HAP-1 (cell line): ENCODE measurements at regions not wholly inside any gene's neighbourhood (a gene's known extent, or its start where the extent isn't known, plus 50 kb on each side); places are given as distances from the start of the nearest gene placed in this dataset.
"Not testable (repeated sequence)": the region's sequence is repeated elsewhere in the genome, so short reads cannot be mapped to it uniquely, and the experiment has no call there.

Experiments
- DNase-seq, 2 experiments: peaks; one replicate each; pipeline ENCODE4 v3.0.0-alpha.2; 2016 to 2020; ENCODE audit warnings: low spot score in 2 of 2
- H3K27me3 ChIP-seq: fragments of 250-450 bp; sonication (Bioruptor Pico); 2 replicates; pipeline ENCODE4 v1.5.1; 2020; ENCODE audit warnings: low read depth, mild to moderate bottlenecking, moderate library complexity
- H3K36me3 ChIP-seq: fragments of 250-450 bp; sonication (Bioruptor Pico); replicated peaks from 2 replicates; pipeline ENCODE4 v1.5.1; 2020; ENCODE audit warnings: mild to moderate bottlenecking
- H3K4me1 ChIP-seq: fragments of 250-450 bp; sonication (Bioruptor Pico); 2 replicates; pipeline ENCODE4 v1.5.1; 2020; ENCODE audit warnings: mild to moderate bottlenecking
- H3K4me3 ChIP-seq: fragments of 250-450 bp; sonication (Bioruptor Pico); 2 replicates; pipeline ENCODE4 v1.5.1; 2020; ENCODE audit warnings: mild to moderate bottlenecking, moderate library complexity
- H3K9me3 ChIP-seq: fragments of 250-450 bp; sonication (Bioruptor Pico); 2 replicates; pipeline ENCODE4 v1.5.1; 2020; ENCODE audit warnings: mild to moderate bottlenecking, moderate library complexity
- in situ Hi-C: fragments of 300-500 bp; cut with MboI; formaldehyde crosslinking; loops from 3 replicates; pipeline ENCODE4 v1.14.3; 2020; ENCODE audit warnings: low sequenced_read_pairs, inconsistent platforms, mixed read lengths

DNA sequence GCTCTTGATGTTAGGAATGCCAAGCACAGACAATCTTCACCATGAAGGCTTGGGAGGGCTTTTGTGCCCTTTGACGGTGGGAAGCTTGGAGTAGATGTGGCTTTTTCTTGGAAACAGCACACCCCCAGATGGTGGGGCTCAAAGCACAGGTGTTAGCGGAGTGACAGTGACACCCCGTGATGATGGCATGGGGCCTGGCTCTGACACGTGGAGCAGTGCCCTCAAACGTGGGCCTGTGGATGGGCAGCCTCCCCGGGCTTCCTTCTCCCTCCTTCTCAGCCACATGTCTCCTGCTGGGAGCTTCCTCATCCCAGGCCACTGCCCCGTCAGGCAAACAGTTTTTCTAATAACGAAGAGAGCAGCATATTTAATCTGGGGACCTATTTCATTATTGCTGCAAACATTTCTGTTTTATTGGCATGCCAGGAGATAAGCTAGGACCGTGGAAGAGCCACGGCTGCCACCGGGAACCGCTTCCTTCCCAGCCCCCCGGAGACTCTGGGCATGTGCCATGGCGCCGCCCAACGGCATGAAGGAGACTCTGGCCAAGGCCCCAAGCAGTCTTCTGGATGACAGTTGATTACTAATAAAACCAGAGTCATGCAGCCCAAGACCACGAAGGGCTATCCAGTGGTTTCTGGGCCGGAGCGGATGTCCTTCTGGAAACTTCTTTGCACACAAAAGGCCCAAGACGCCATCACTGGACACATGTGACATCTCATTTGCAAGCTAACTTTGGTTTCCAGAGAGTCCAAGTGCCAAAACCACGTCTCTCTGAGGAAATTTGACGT lies 280.3 kb upstream of the FOXF1 start:
- Histone ChIP-seq H3K4me3 (no peak overlapping the region), H3K9me3 (no peaks in the 10 kb centered on the region; the same call in 1 of the 2 replicates), H3K4me1 (no peaks in the 10 kb centered on the region), H3K36me3 (no peaks in the 10 kb centered on the region), H3K27me3 (no peaks in the 10 kb centered on the region)
- no peak for DNase-seq
- in situ Hi-C loops = no loop called here

- H3K9me3 ChIP-seq = no peaks in the 10 kb centered on the region; the same call in 1 of the 2 replicates
- in situ Hi-C loops = no loop called here
- DNase-seq = no peak
- no peaks in the 10 kb centered on the region for H3K36me3 ChIP-seq
- H3K4me1 ChIP-seq = no peaks in the 10 kb centered on the region
- no peaks in the 10 kb centered on the region for H3K27me3 ChIP-seq
- H3K4me3 ChIP-seq = no peak overlapping the region
Observed at GRCh38 chr16:86231321-86231995, 278.9 kb upstream of the FOXF1 start.

DNA sequence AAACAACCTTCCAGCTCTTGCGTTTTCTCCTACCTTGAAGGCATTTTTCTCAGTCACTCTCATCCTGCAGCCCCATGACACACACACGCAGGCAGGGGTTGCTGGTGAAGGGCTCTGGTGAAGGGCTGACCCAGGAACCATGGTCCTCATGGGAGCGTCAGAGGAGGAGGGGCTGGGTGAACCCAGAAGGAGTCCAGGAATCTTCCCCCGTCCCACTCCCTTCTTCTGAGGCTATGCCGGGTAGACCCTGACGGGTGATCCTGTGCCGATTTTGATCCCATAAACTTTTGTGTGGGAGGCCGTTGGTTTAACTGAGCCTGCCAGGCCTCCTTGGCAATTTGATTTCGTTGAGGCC lies 278.4 kb upstream of the FOXF1 start:
- DNase-seq = no peak
- Histone ChIP-seq H3K4me1 (no peaks in the 10 kb centered on the region), H3K4me3 (no peak overlapping the region), H3K36me3 (no peaks in the 10 kb centered on the region), H3K9me3 (no peaks in the 10 kb centered on the region; the same call in 1 of the 2 replicates), H3K27me3 (no peaks in the 10 kb centered on the region)
- in situ Hi-C loops = no loop called here

DNA sequence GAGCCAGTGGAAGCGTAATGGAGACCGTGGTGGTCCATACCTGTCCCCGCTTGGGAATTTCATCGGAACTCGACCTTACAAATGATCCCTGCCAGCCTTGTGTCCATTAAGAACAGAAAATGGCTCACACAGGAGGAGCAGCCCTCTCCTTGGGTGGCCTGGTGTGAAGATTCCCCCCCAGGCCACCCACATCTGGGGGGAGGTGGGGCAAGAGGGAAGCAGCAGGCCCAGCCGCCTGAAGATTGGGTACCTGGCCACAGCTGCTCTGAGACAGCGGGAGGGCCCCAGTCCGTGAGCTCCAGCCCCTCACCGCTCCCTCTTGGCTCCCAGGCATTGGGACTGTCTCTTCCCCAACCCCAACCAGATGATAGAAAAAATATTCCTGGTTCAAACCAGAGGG lies 277.8 kb upstream of the FOXF1 start:
- no peaks in the 10 kb centered on the region for H3K4me1 ChIP-seq
- H3K27me3 ChIP-seq = no peaks in the 10 kb centered on the region
- no peaks in the 10 kb centered on the region; the same call in 1 of the 2 replicates for H3K9me3 ChIP-seq
- no peaks in the 10 kb centered on the region for H3K36me3 ChIP-seq
- in situ Hi-C loops = no loop called here
- no peak for DNase-seq
- H3K4me3 ChIP-seq = no peak overlapping the region

GRCh38 chr16:86233506-86233905 lies 276.8 kb upstream of the FOXF1 start:
- DNase-seq, H3K9me3 ChIP-seq, H3K4me1 ChIP-seq, H3K27me3 ChIP-seq, in situ Hi-C loops, H3K36me3 ChIP-seq, H3K4me3 ChIP-seq: not testable (repeated sequence)

GRCh38 chr16:86239381-86239780 lies 270.9 kb upstream of the FOXF1 start:
- DNase-seq = no peak
- Histone ChIP-seq H3K9me3 (no peaks in the 10 kb centered on the region), H3K4me1 (no peaks in the 10 kb centered on the region), H3K36me3 (no peaks in the 10 kb centered on the region), H3K4me3 (no peak overlapping the region), H3K27me3 (peaks cover 18% of the 10 kb centered on the region)
- in situ Hi-C loops = no loop called here

GRCh38 chr16:86240716-86241363 lies 269.5 kb upstream of the FOXF1 start:
- H3K27me3 ChIP-seq = peaks cover 18% of the 10 kb centered on the region
- in situ Hi-C loops = no loop called here

GRCh38 chr16:86241681-86242080 lies 268.6 kb upstream of the FOXF1 start:
- DNase-seq = no peak
- no peaks in the 10 kb centered on the region for H3K9me3 ChIP-seq
- H3K4me3 ChIP-seq = no peak overlapping the region
- no peaks in the 10 kb centered on the region for H3K36me3 ChIP-seq
- in situ Hi-C loops = no loop called here
- H3K27me3 ChIP-seq = peaks cover 18% of the 10 kb centered on the region
- H3K4me1 ChIP-seq = no peaks in the 10 kb centered on the region

More at GRCh38 chr16:86240716-86241363, 269.5 kb upstream of the FOXF1 start:
- DNase-seq = no peak
- Histone ChIP-seq H3K4me1 (no peaks in the 10 kb centered on the region), H3K9me3 (no peaks in the 10 kb centered on the region), H3K36me3 (no peaks in the 10 kb centered on the region), H3K4me3 (no peak overlapping the region)

DNA sequence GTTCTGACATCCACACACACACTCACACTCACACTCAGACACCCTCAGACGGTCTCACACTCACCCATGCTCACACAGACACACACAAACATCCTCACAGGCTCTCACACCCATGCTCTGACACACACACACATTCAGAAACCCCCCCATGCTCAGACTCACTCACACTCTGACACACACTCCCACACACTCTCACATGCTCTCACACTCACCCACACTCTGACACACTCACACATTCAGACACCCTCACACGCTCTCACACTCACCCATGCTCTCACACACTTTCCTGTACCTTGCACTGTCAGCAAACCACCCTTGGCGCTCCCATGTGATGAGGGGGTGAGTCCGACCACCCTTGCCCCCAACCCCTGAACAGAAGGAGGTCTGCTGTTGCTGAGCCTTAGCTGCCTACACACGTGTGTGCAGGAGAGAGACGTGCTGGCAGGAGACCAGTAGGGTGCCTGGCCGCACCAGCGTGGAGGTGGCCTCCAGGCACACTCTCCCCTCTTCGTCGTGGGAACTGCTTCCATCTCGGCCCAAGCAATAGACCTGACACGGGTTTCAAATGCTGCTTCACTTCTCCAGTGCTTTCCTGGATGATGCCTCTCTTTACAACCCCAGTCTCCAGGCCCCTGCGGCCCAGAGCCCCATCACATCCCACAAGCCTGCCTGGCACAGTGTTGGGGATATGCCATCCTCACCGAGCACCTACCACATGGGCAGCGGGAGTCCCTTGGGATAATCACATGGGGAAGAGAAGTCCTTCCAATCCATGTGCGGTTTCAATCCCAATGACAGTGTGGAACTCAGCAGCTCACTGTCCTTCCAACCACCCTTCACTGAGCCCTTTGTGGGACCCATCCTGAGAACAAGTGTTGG lies 267.8 kb upstream of the FOXF1 start:
- H3K36me3 ChIP-seq = no peaks in the 10 kb centered on the region
- H3K27me3 ChIP-seq = peaks cover 18% of the 10 kb centered on the region
- H3K9me3 ChIP-seq = no peaks in the 10 kb centered on the region
- H3K4me3 ChIP-seq = no peak overlapping the region
- in situ Hi-C loops = no loop called here
- no peak for DNase-seq
- no peaks in the 10 kb centered on the region for H3K4me1 ChIP-seq

GRCh38 chr16:86243123-86243473 lies 267.2 kb upstream of the FOXF1 start:
- Histone ChIP-seq H3K4me1 (no peaks in the 10 kb centered on the region), H3K36me3 (no peaks in the 10 kb centered on the region), H3K4me3 (no peak overlapping the region), H3K27me3 (peaks cover 18% of the 10 kb centered on the region), H3K9me3 (no peaks in the 10 kb centered on the region)
- in situ Hi-C loops = no loop called here
- no peak for DNase-seq

GRCh38 chr16:86243571-86244154 lies 266.7 kb upstream of the FOXF1 start:
- in situ Hi-C loops = no loop called here
- no peaks in the 10 kb centered on the region for H3K9me3 ChIP-seq
- H3K36me3 ChIP-seq = no peaks in the 10 kb centered on the region
- DNase-seq = no peak
- H3K4me1 ChIP-seq = no peaks in the 10 kb centered on the region
- no peak overlapping the region for H3K4me3 ChIP-seq
- peaks cover 18% of the 10 kb centered on the region for H3K27me3 ChIP-seq

DNA sequence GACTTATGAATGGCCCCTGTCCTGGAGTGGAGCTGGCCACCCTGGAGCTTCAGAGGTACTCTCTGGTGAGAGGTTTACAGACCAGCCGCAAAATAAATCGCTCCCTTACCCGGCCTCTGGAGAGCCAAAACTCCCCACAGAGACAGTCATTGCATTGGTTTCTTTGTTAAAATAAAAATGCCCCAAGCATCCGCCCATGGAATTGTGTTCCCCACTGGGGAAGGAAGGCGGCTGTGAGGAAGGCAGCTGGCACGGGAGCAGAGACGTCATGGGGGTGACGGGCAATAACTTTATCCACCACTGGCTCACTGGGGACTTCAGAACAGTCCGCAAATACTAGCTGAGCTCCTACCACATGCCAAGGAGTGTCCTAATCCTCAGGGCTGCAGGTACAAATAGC lies 266.2 kb upstream of the FOXF1 start:
- no peak for DNase-seq
- no peaks in the 10 kb centered on the region for H3K36me3 ChIP-seq
- H3K4me3 ChIP-seq = no peak overlapping the region
- peaks cover 18% of the 10 kb centered on the region for H3K27me3 ChIP-seq
- in situ Hi-C loops = no loop called here
- no peaks in the 10 kb centered on the region for H3K4me1 ChIP-seq
- no peaks in the 10 kb centered on the region for H3K9me3 ChIP-seq

- Histone ChIP-seq H3K36me3 (no peaks in the 10 kb centered on the region), H3K4me3 (no peak overlapping the region), H3K9me3 (no peaks in the 10 kb centered on the region), H3K4me1 (no peaks in the 10 kb centered on the region), H3K27me3 (peaks cover 16% of the 10 kb centered on the region)
- in situ Hi-C loops = no loop called here
- DNase-seq = no peak
Observed at GRCh38 chr16:86244936-86245335, 265.4 kb upstream of the FOXF1 start.
